ENCODE measurements at regions not wholly inside any gene's neighbourhood (a gene's known extent, or its start where the extent isn't known, plus 50 kb on each side); places are given as distances from the start of the nearest gene placed in this dataset.

GRCh38 chr12:66916189-66916588 lies 237.3 kb upstream of the GRIP1 start:
- DNase-seq, result no peak

- DNase-seq, result no peak
Observed at GRCh38 chr12:66919466-66919865, 240.6 kb upstream of the GRIP1 start.

- no peak for DNase-seq
Observed at GRCh38 chr12:66920205-66920604, 241.3 kb upstream of the GRIP1 start.

- DNase-seq, result no peak
Observed at GRCh38 chr12:66921151-66921550, 242.3 kb upstream of the GRIP1 start.

- DNase-seq, result no peak
Observed at GRCh38 chr12:66925083-66925482, 246.2 kb upstream of the GRIP1 start.

GRCh38 chr12:66929121-66929520 lies 250.2 kb upstream of the GRIP1 start:
- DNase-seq, result no peak

GRCh38 chr12:66931091-66931490 lies 252.2 kb upstream of the GRIP1 start:
- DNase-seq, result no peak

- no peak for DNase-seq
Observed at GRCh38 chr12:66932126-66932525, 253.2 kb upstream of the GRIP1 start.

- no peak for DNase-seq
Observed at GRCh38 chr12:66934302-66935062, 255.6 kb upstream of the GRIP1 start.

GRCh38 chr12:66941150-66941549 lies 262.3 kb upstream of the GRIP1 start:
- DNase-seq, result no peak

- DNase-seq, result no peak
Observed at GRCh38 chr12:66942741-66943465, 264.0 kb upstream of the GRIP1 start.

GRCh38 chr12:66944365-66944764 lies 265.5 kb upstream of the GRIP1 start:
- DNase-seq, result no peak

GRCh38 chr12:66945189-66945817 lies 266.4 kb upstream of the GRIP1 start:
- DNase-seq, result no peak

GRCh38 chr12:66947119-66947518 lies 268.2 kb upstream of the GRIP1 start:
- DNase-seq, result no peak

- no peak for DNase-seq
Observed at GRCh38 chr12:66952668-66953067, 273.8 kb upstream of the GRIP1 start.

GRCh38 chr12:66956300-66956699 lies 277.4 kb upstream of the GRIP1 start:
- DNase-seq, result no peak

GRCh38 chr12:66959276-66959675 lies 280.4 kb upstream of the GRIP1 start:
- DNase-seq, result no peak

- no peak for DNase-seq
Observed at GRCh38 chr12:66960006-66960405, 281.1 kb upstream of the GRIP1 start.

GRCh38 chr12:66960704-66961690 lies 282.1 kb upstream of the GRIP1 start:
- DNase-seq, result no peak

GRCh38 chr12:66962290-66962689 lies 283.4 kb upstream of the GRIP1 start:
- no peak for DNase-seq

GRCh38 chr12:66963901-66964300 lies 285.0 kb upstream of the GRIP1 start:
- no peak for DNase-seq

GRCh38 chr12:66964629-66965028 lies 285.8 kb upstream of the GRIP1 start:
- DNase-seq, result no peak

Data from right kidney (tissue), 1 donor.